ENCODE measurements at regions not wholly inside any gene's neighbourhood (a gene's known extent, or its start where the extent isn't known, plus 50 kb on each side); places are given as distances from the start of the nearest gene placed in this dataset.

GRCh38 chr15:69575387-69575786 lies 122.8 kb downstream of the RPLP1 start:
- TF ChIP-seq CTCF (IDR thresholded peaks at IDR 0.05), result no peak
- no peak for TF ChIP-seq POLR2A (IDR thresholded peaks at IDR 0.05)

All from thyroid gland (tissue), 4 donors.